Activated naive CD8-positive, alpha-beta T cell treated with anti-CD3 and anti-CD28 coated beads, Interleukin-2, amount 50 U/mL, for 16 hours (primary cell): ENCODE measurements at regions not wholly inside any gene's neighbourhood (a gene's known extent, or its start where the extent isn't known, plus 50 kb on each side); places are given as distances from the start of the nearest gene placed in this dataset.

Source experiments
- DNase-seq: peaks from one replicate; pipeline ENCODE4 v3.0.0-alpha.2; 2020; ENCODE audit warnings: low read depth, low spot score

- no peak for DNase-seq
Measured at GRCh38 chr13:50357586-50358118, 342.4 kb downstream of the KCNRG start.

- no peak for DNase-seq
Measured at GRCh38 chr13:50358231-50359040, 343.2 kb downstream of the KCNRG start.

- DNase-seq: no peak
Measured at GRCh38 chr13:50359041-50359367, 343.8 kb downstream of the KCNRG start.

- DNase-seq: no peak
Measured at GRCh38 chr13:50359779-50360178, 344.5 kb downstream of the KCNRG start.

- DNase-seq: no peak
Measured at GRCh38 chr13:50360637-50361036, 345.4 kb downstream of the KCNRG start.

GRCh38 chr13:50361282-50361681 is 346.0 kb downstream of the KCNRG start:
- no peak for DNase-seq

GRCh38 chr13:50365408-50366391 is 350.5 kb downstream of the KCNRG start:
- no peak for DNase-seq

GRCh38 chr13:50366488-50367174 is 351.4 kb downstream of the KCNRG start:
- DNase-seq: no peak

- no peak for DNase-seq
Measured at GRCh38 chr13:50369646-50370045, 354.4 kb downstream of the KCNRG start.

- DNase-seq: no peak
Measured at GRCh38 chr13:50370303-50370950, 355.2 kb downstream of the KCNRG start.

- no peak for DNase-seq
Measured at GRCh38 chr13:50374517-50374916, 359.3 kb downstream of the KCNRG start.

GRCh38 chr13:50375792-50376191 is 360.5 kb downstream of the KCNRG start:
- DNase-seq: no peak

- no peak for DNase-seq
Measured at GRCh38 chr13:50376895-50377575, 361.8 kb downstream of the KCNRG start.

- no peak for DNase-seq
Measured at GRCh38 chr13:50377726-50378270, 362.6 kb downstream of the KCNRG start.

- DNase-seq: no peak
Measured at GRCh38 chr13:50378509-50379044, 363.3 kb downstream of the KCNRG start.

- DNase-seq: no peak
Measured at GRCh38 chr13:50379584-50379983, 364.3 kb downstream of the KCNRG start.

GRCh38 chr13:50380905-50381304 is 365.7 kb downstream of the KCNRG start:
- DNase-seq: no peak

GRCh38 chr13:50382511-50382910 is 367.3 kb downstream of the KCNRG start:
- DNase-seq: no peak

GRCh38 chr13:50382951-50383350 is 367.7 kb downstream of the KCNRG start:
- no peak for DNase-seq

GRCh38 chr13:50384724-50385123 is 369.5 kb downstream of the KCNRG start:
- no peak for DNase-seq
